Psoas muscle (tissue), 7 donors: ENCODE measurements at regions not wholly inside any gene's neighbourhood (a gene's known extent, or its start where the extent isn't known, plus 50 kb on each side); places are given as distances from the start of the nearest gene placed in this dataset.

ENCODE experiments used
- ATAC-seq, 4 donors: fragments of 200-7000 bp; cut with Tn5 transposase; one replicate each; pipeline ENCODE4 v1.9.1; 2020; ENCODE audit warnings: moderate library complexity in 3 of 4, mild to moderate bottlenecking in 2 of 4
- DNase-seq, 2 donors: peaks; one replicate each; pipeline ENCODE4 v3.0.0-alpha.2; 2020
- H3K27ac ChIP-seq: fragments of 200-600 bp; one replicate; pipeline ENCODE4 v1.8.0; 2022
- H3K27me3 ChIP-seq, 3 donors: fragments of 200-600 bp in 1 of 3; one replicate each; pipeline versions ENCODE4 v1.6.1 to v1.8.0; 2013 to 2022; ENCODE audit warnings: low read length in 2 of 3, mild to moderate bottlenecking in 2 of 3, moderate library complexity in 1 of 3; ENCODE audit not compliant: insufficient read depth in 3 of 3
- H3K36me3 ChIP-seq, 2 donors: fragments of 200-600 bp in 1 of 2; one replicate each; pipeline versions ENCODE4 v1.6.1 to v1.8.0; 2013 to 2022; ENCODE audit warnings: low read depth in 1 of 2, mild to moderate bottlenecking in 1 of 2, moderate library complexity in 1 of 2; ENCODE audit not compliant: insufficient read depth in 1 of 2
- H3K4me1 ChIP-seq: fragments of 200-600 bp; one replicate; pipeline ENCODE4 v1.8.0; 2022
- H3K4me3 ChIP-seq: fragments of 200-600 bp; one replicate; pipeline ENCODE4 v1.8.0; 2022; ENCODE audit warnings: mild to moderate bottlenecking
- H3K9me3 ChIP-seq: fragments of 200-600 bp; one replicate; pipeline ENCODE4 v1.8.0; 2022
- CTCF ChIP-seq: fragments of 200-600 bp; IDR thresholded peaks from one replicate; pipeline ENCODE4 v1.8.0; 2022; ENCODE audit warnings: antibody characterized with exemption
- WGBS, 3 donors: extraction: QIAGEN DNeasy Blood & Tissue Kit; methylation state at CpG; one replicate each; pipeline versions ENCODE4 v1.1.6 to v1.1.7; 2013; 5-methylcytosine and 5-hydroxymethylcytosine counted together
- intact Hi-C, 2 donors: fragments of 100-400 bp; cut with DNase I; formaldehyde crosslinking; loops; one replicate each; pipeline versions ENCODE4 v1.11.0 to v1.14.2; 2022
- donor health status: healthy with polysubstance abuse.
- donor health status: DM: no; HTN: no; CAD: no; lungs with moderate emphysema.
- donor health status: Bipolar disorder and iron deficiency.
- donor health status: healthy.
- donor health status: DM: yes; HTN: yes; CAD: no.
- donor health status: DM: no; HTN: no; CAD: no.
- donor health status: DM: yes; HTN: yes; CAD: no.

GRCh38 chr1:187971851-187972250 is 1143.1 kb downstream of the PLA2G4A start:
- H3K4me3 ChIP-seq: no peak overlapping the region
- ATAC-seq (no peak), DNase-seq (no peak)
- WGBS, 3 donors: 52 to 59% (median 56%) methylated on average over 2 of the region's 2 CpGs
- intact Hi-C loops: no loop called here
- no peaks in the 10 kb centered on the region for H3K9me3 ChIP-seq
- H3K27ac ChIP-seq: no peak overlapping the region
- no peaks in the 10 kb centered on the region for H3K4me1 ChIP-seq
- no peaks in the 10 kb centered on the region for H3K27me3 ChIP-seq
- no peaks in the 10 kb centered on the region for H3K36me3 ChIP-seq
- no peak for TF ChIP-seq CTCF

- Histone ChIP-seq H3K9me3 (no peaks in the 10 kb centered on the region), H3K36me3 (no peaks in the 10 kb centered on the region), H3K27ac (no peak overlapping the region), H3K4me1 (no peaks in the 10 kb centered on the region), H3K4me3 (no peak overlapping the region), H3K27me3 (no peaks in the 10 kb centered on the region)
- no peak for TF ChIP-seq CTCF
- no peak for ATAC-seq
- no peak for DNase-seq
- intact Hi-C loops: no loop called here
Observed at GRCh38 chr1:187977298-187977697, 1148.5 kb downstream of the PLA2G4A start.

- intact Hi-C loops: no loop called here
- no peak overlapping the region for H3K4me3 ChIP-seq
- TF ChIP-seq CTCF: no peak
- H3K4me1 ChIP-seq: no peaks in the 10 kb centered on the region
- DNase-seq (no peak), ATAC-seq (no peak)
- no peak overlapping the region for H3K27ac ChIP-seq
- no peaks in the 10 kb centered on the region for H3K27me3 ChIP-seq
- no peaks in the 10 kb centered on the region for H3K9me3 ChIP-seq
- no peaks in the 10 kb centered on the region for H3K36me3 ChIP-seq
- 80 to 88% (median 81%) methylated on average over 4 of the region's 4 CpGs for WGBS, 3 donors
Observed at GRCh38 chr1:187985145-187985896, 1156.6 kb downstream of the PLA2G4A start.

- Histone ChIP-seq H3K4me1 (no peaks in the 10 kb centered on the region), H3K4me3 (no peak overlapping the region), H3K36me3 (no peaks in the 10 kb centered on the region), H3K9me3 (no peaks in the 10 kb centered on the region), H3K27ac (no peak overlapping the region), H3K27me3 (no peaks in the 10 kb centered on the region)
- no peak for DNase-seq
- TF ChIP-seq CTCF: no peak
- intact Hi-C loops: no loop called here
- WGBS, 3 donors: 67 to 70% (median 68%) methylated on average over 3 of the region's 3 CpGs
- no peak for ATAC-seq
Observed at GRCh38 chr1:187985897-187986654, 1157.3 kb downstream of the PLA2G4A start.
